Neuronal stem cell (in vitro differentiated cells): ENCODE measurements at regions not wholly inside any gene's neighbourhood (a gene's known extent, or its start where the extent isn't known, plus 50 kb on each side); places are given as distances from the start of the nearest gene placed in this dataset.

Experiments
- DNase-seq: peaks from one replicate; pipeline ENCODE4 v3.0.0-alpha.2; 2013; ENCODE audit warnings: low spot score
- H2AFZ ChIP-seq: one replicate; pipeline ENCODE4 v1.6.1; 2013; ENCODE audit warnings: mild to moderate bottlenecking, low read length, inconsistent platforms
- H2AK5ac ChIP-seq: 2 replicates; pipeline ENCODE4 v1.6.1; 2013; ENCODE audit warnings: low read depth, mild to moderate bottlenecking, inconsistent platforms, low read length, moderate library complexity, mixed read lengths
- H2BK120ac ChIP-seq: 2 replicates; pipeline ENCODE4 v1.6.1; 2013; ENCODE audit warnings: low read depth, mild to moderate bottlenecking, inconsistent platforms, low read length, moderate library complexity, mixed read lengths
- H2BK12ac ChIP-seq: one replicate; pipeline ENCODE4 v1.6.1; 2013; ENCODE audit warnings: low read length, inconsistent platforms
- H2BK15ac ChIP-seq: 2 replicates; pipeline ENCODE4 v1.6.1; 2013; ENCODE audit warnings: mild to moderate bottlenecking, low read length, inconsistent platforms, mixed read lengths
- H2BK5ac ChIP-seq: one replicate; pipeline ENCODE4 v1.6.1; 2013; ENCODE audit warnings: inconsistent platforms, mild to moderate bottlenecking, low read length, moderate library complexity
- H3K14ac ChIP-seq: one replicate; pipeline ENCODE4 v1.6.1; 2013; ENCODE audit warnings: low read length, inconsistent platforms
- H3K18ac ChIP-seq: 2 replicates; pipeline ENCODE4 v1.6.1; 2013; ENCODE audit warnings: low read length, inconsistent platforms
- H3K23ac ChIP-seq: 2 replicates; pipeline ENCODE4 v1.6.1; 2013; ENCODE audit warnings: low read depth, mild to moderate bottlenecking, mixed read lengths, low read length, inconsistent platforms; ENCODE audit not compliant: poor library complexity
- H3K27ac ChIP-seq: replicated peaks from 3 replicates; pipeline ENCODE4 v1.5.1; 2013; ENCODE audit warnings: low read length, inconsistent platforms
- H3K27me3 ChIP-seq, 3 experiments: 2 replicates each; pipeline ENCODE4 v1.6.1; 2013; ENCODE audit warnings: low read length in 3 of 3, mild to moderate bottlenecking in 2 of 3, inconsistent platforms in 1 of 3, low read depth in 1 of 3, mixed read lengths in 1 of 3, moderate library complexity in 1 of 3; ENCODE audit not compliant: control insufficient read depth in 3 of 3, insufficient read depth in 3 of 3
- H3K36me3 ChIP-seq, 2 donors: replicated peaks in 1 of 2; 2 replicates each; pipeline ENCODE4 v1.6.1; 2013; ENCODE audit warnings: low read length in 2 of 2; ENCODE audit not compliant: control insufficient read depth in 2 of 2, insufficient read depth in 2 of 2
- H3K4ac ChIP-seq: 2 replicates; pipeline ENCODE4 v1.6.1; 2013; ENCODE audit warnings: inconsistent platforms, mild to moderate bottlenecking, low read length, moderate library complexity
- H3K4me1 ChIP-seq, 2 donors: 1 replicate in 1 of 2; 2 replicates in 1 of 2; pipeline ENCODE4 v1.6.1; 2013; ENCODE audit warnings: low read length in 2 of 2, low read depth in 1 of 2; ENCODE audit not compliant: control insufficient read depth in 2 of 2, insufficient read depth in 1 of 2
- H3K4me2 ChIP-seq: one replicate; pipeline ENCODE4 v1.6.1; 2013; ENCODE audit warnings: mild to moderate bottlenecking, low read length, inconsistent platforms; ENCODE audit not compliant: insufficient read depth, poor library complexity, severe bottlenecking
- H3K4me3 ChIP-seq, 2 donors: 2 replicates each; pipeline ENCODE4 v1.5.1; 2013; ENCODE audit warnings: low read length in 2 of 2, mild to moderate bottlenecking in 2 of 2, inconsistent platforms in 1 of 2, moderate library complexity in 1 of 2
- H3K79me1 ChIP-seq: one replicate; pipeline ENCODE4 v1.6.1; 2013; ENCODE audit warnings: low read depth, mild to moderate bottlenecking, inconsistent platforms, low read length, moderate library complexity
- H3K9ac ChIP-seq: one replicate; pipeline ENCODE4 v1.6.1; 2013; ENCODE audit warnings: mild to moderate bottlenecking, low read depth, low read length, inconsistent platforms; ENCODE audit not compliant: poor library complexity
- H3K9me3 ChIP-seq, 2 donors: replicated peaks in 1 of 2; 2 replicates each; pipeline versions ENCODE3 to v1.6.1; 2013; ENCODE audit warnings: low read length in 2 of 2, mild to moderate bottlenecking in 2 of 2, inconsistent platforms in 1 of 2, low read depth in 1 of 2, mixed read lengths in 1 of 2, moderate library complexity in 1 of 2; ENCODE audit not compliant: control insufficient read depth in 2 of 2, insufficient read depth in 1 of 2
- H4K8ac ChIP-seq: one replicate; pipeline ENCODE4 v1.6.1; 2013; ENCODE audit warnings: low read depth, mild to moderate bottlenecking, inconsistent platforms, low read length, moderate library complexity
- H4K91ac ChIP-seq: one replicate; pipeline ENCODE4 v1.6.1; 2013; ENCODE audit warnings: low read length, low read depth, mild to moderate bottlenecking, inconsistent platforms; ENCODE audit not compliant: poor library complexity
- WGBS, 2 donors: extraction: QIAGEN DNeasy Blood & Tissue Kit; methylation state at CpG; one replicate each; pipeline ENCODE4 v1.1.7; 2013; ENCODE audit warnings: missing lambda C conversion rate in 2 of 2, mixed read lengths in 1 of 2; ENCODE audit not compliant: insufficient read length in 2 of 2, insufficient replicate concordance in 1 of 2; ENCODE audit errors: extremely low coverage in 2 of 2; 5-methylcytosine and 5-hydroxymethylcytosine counted together

GRCh38 chr2:144939590-144939989, 419.7 kb upstream of the ZEB2 start:
- Histone ChIP-seq H4K91ac (no peak overlapping the region), H2BK120ac (no peak overlapping the region), H3K27me3 (no peaks in the 10 kb centered on the region), H3K4me2 (no peak overlapping the region), H3K14ac (no peak overlapping the region), H3K23ac (no peak overlapping the region), H3K27ac (no peak overlapping the region), H3K4me3 (no peak overlapping the region), H3K9me3 (no peaks in the 10 kb centered on the region), H3K9ac (no peak overlapping the region), H3K4ac (no peak overlapping the region), H2BK5ac (no peak overlapping the region), H4K8ac (no peak overlapping the region), H2AK5ac (no peak overlapping the region), H3K79me1 (no peaks in the 10 kb centered on the region), H2BK12ac (no peak overlapping the region), H2BK15ac (no peak overlapping the region), H3K4me1 (peaks cover 1 to 6% of the 10 kb centered on the region in 2 donors), H3K36me3 (no peaks in the 10 kb centered on the region), H3K18ac (no peak overlapping the region), H2AFZ (no peak overlapping the region)
- no peak for DNase-seq
- no CpG with 5 or more reads among the region's 5 CpGs for WGBS, 2 donors

GRCh38 chr2:144937910-144938709, 418.2 kb upstream of the ZEB2 start:
- WGBS, 2 donors, result no CpG with 5 or more reads among the region's 7 CpGs
- H3K27ac ChIP-seq, result no peak overlapping the region
- peaks cover 0 to 1% of the 10 kb centered on the region in 2 donors for H3K4me1 ChIP-seq
- H3K79me1 ChIP-seq, result no peaks in the 10 kb centered on the region
- DNase-seq, result no peak
- H3K27me3 ChIP-seq, result no peaks in the 10 kb centered on the region
- H2BK5ac ChIP-seq, result no peak overlapping the region
- H3K36me3 ChIP-seq, result no peaks in the 10 kb centered on the region
- H2BK120ac ChIP-seq, result no peak overlapping the region
- no peak overlapping the region for H3K9ac ChIP-seq
- no peaks in the 10 kb centered on the region for H3K9me3 ChIP-seq
- no peak overlapping the region for H3K14ac ChIP-seq
- H3K23ac ChIP-seq, result no peak overlapping the region
- H3K4me3 ChIP-seq, result no peak overlapping the region
- H2AK5ac ChIP-seq, result no peak overlapping the region
- H2BK15ac ChIP-seq, result no peak overlapping the region
- no peak overlapping the region for H3K18ac ChIP-seq
- H3K4me2 ChIP-seq, result no peak overlapping the region
- peak overlapping the region; percentile 57 for H2AFZ ChIP-seq
- no peak overlapping the region for H2BK12ac ChIP-seq
- no peak overlapping the region for H4K91ac ChIP-seq
- no peak overlapping the region for H3K4ac ChIP-seq
- no peak overlapping the region for H4K8ac ChIP-seq

- Histone ChIP-seq H3K27ac (no peak overlapping the region), H4K8ac (no peak overlapping the region), H3K79me1 (no peaks in the 10 kb centered on the region), H2BK120ac (no peak overlapping the region), H3K36me3 (no peaks in the 10 kb centered on the region), H2AFZ (no peak overlapping the region), H3K27me3 (no peaks in the 10 kb centered on the region), H3K9me3 (no peaks in the 10 kb centered on the region), H3K4me1 (peaks cover 0 to 1% of the 10 kb centered on the region in 2 donors), H2BK12ac (no peak overlapping the region), H4K91ac (no peak overlapping the region), H3K4ac (no peak overlapping the region), H2AK5ac (no peak overlapping the region), H3K9ac (no peak overlapping the region), H2BK5ac (no peak overlapping the region), H3K4me3 (no peak overlapping the region), H3K23ac (no peak overlapping the region), H3K18ac (no peak overlapping the region), H2BK15ac (no peak overlapping the region), H3K14ac (no peak overlapping the region), H3K4me2 (no peak overlapping the region)
- DNase-seq, result no peak
Observed at GRCh38 chr2:144937066-144937465, 417.1 kb upstream of the ZEB2 start.

DNA sequence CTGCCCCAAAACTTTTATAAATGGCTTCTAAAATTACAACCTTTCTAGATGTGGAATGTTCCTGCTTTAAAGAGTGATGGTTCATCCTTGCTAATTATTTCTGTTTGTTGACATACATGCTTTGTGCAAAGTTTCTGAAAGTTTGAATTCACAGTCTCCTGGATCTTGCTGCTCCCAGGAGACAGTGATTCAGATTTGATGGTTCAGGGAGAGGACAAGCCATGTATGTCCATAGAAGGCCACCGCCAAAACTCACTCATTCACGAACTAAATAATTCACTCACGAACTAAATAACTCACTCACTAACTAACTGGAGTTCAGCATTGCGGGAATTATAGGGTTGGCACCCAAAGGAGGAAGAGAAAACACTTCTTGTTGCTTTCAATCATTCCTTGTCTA, 416.5 kb upstream of the ZEB2 start:
- no peak overlapping the region for H3K18ac ChIP-seq
- no peak overlapping the region for H4K91ac ChIP-seq
- H3K27ac ChIP-seq, result no peak overlapping the region
- peaks cover 0 to 1% of the 10 kb centered on the region in 2 donors for H3K4me1 ChIP-seq
- no peak overlapping the region for H3K9ac ChIP-seq
- no peak overlapping the region for H3K4ac ChIP-seq
- no peak overlapping the region for H2AFZ ChIP-seq
- H2BK5ac ChIP-seq, result no peak overlapping the region
- no peaks in the 10 kb centered on the region for H3K36me3 ChIP-seq
- no peak for DNase-seq
- H3K79me1 ChIP-seq, result no peaks in the 10 kb centered on the region
- H2BK12ac ChIP-seq, result no peak overlapping the region
- 100% methylated on average over 2 of the region's 4 CpGs; no CpG with 5 or more reads in 1 of the 2 donors for WGBS, 2 donors
- no peak overlapping the region for H3K14ac ChIP-seq
- no peaks in the 10 kb centered on the region for H3K27me3 ChIP-seq
- H3K4me3 ChIP-seq, result no peak overlapping the region
- no peak overlapping the region for H3K4me2 ChIP-seq
- H4K8ac ChIP-seq, result no peak overlapping the region
- no peak overlapping the region for H2BK120ac ChIP-seq
- no peak overlapping the region for H3K23ac ChIP-seq
- H3K9me3 ChIP-seq, result no peaks in the 10 kb centered on the region
- no peak overlapping the region for H2AK5ac ChIP-seq
- no peak overlapping the region for H2BK15ac ChIP-seq
